H1 (cell line): ENCODE measurements at regions not wholly inside any gene's neighbourhood (a gene's known extent, or its start where the extent isn't known, plus 50 kb on each side); places are given as distances from the start of the nearest gene placed in this dataset.

ENCODE experiments used
- CTCF ChIA-PET: fragments of 300-600 bp; sonication (Branson Sonifier 250); formaldehyde crosslinking; loops from one replicate; lab custom pipeline; 2021; ENCODE audit not compliant: partially characterized antibody; lab: Charles Lee
- POLR2A ChIA-PET: fragments of 300-600 bp; sonication (Branson Sonifier 250); formaldehyde crosslinking; loops from one replicate; lab custom pipeline; 2021; ENCODE audit warnings: inconsistent platforms; ENCODE audit not compliant: partially characterized antibody; lab: Charles Lee
- DNase-seq, 2 experiments: peaks; one replicate each; pipeline versions ENCODE4 v3.0.0 to v3.0.0-alpha.2; 2010 to 2022; ENCODE audit warnings: low spot score in 2 of 2, low read depth in 1 of 2, mixed read lengths in 1 of 2
- FAIRE-seq: peaks from 2 replicates; lab custom pipeline; 2011; peaks lifted over from hg19 to GRCh38; lab: Jason Lieb, UNC
- H2AFZ ChIP-seq: 2 replicates; pipeline ENCODE4 v1.8.1; 2012; ENCODE audit warnings: low read length, inconsistent platforms
- H2AK5ac ChIP-seq: 2 replicates; pipeline ENCODE4 v1.6.1; 2013; ENCODE audit warnings: low read depth, low read length
- H2BK120ac ChIP-seq: replicated peaks from 2 replicates; pipeline ENCODE3; 2013; ENCODE audit warnings: low read depth, low read length, inconsistent platforms
- H2BK12ac ChIP-seq: 2 replicates; pipeline ENCODE4 v1.6.1; 2013; ENCODE audit warnings: low read depth, low read length
- H2BK15ac ChIP-seq: 2 replicates; pipeline ENCODE4 v1.6.1; 2013; ENCODE audit warnings: low read length
- H2BK20ac ChIP-seq: 2 replicates; pipeline ENCODE4 v1.6.1; 2013; ENCODE audit warnings: low read length
- H2BK5ac ChIP-seq: 2 replicates; pipeline ENCODE4 v1.6.1; 2013; ENCODE audit warnings: low read depth, low read length
- H3K14ac ChIP-seq: 2 replicates; pipeline ENCODE4 v1.6.1; 2013; ENCODE audit warnings: inconsistent platforms; ENCODE audit not compliant: insufficient read length
- H3K18ac ChIP-seq: 2 replicates; pipeline ENCODE4 v1.6.1; 2013; ENCODE audit warnings: low read length; ENCODE audit errors: extremely low read depth
- H3K23ac ChIP-seq: 2 replicates; pipeline ENCODE4 v1.6.1; 2013; ENCODE audit warnings: inconsistent platforms; ENCODE audit not compliant: insufficient read length
- H3K23me2 ChIP-seq: 2 replicates; pipeline ENCODE4 v1.6.1; 2013; ENCODE audit warnings: low read depth, low read length
- H3K27ac ChIP-seq: 2 replicates; pipeline ENCODE4 v1.6.1; 2011; ENCODE audit warnings: low read depth, low read length, inconsistent platforms
- H3K27me3 ChIP-seq, 4 experiments: replicated peaks in 1 of 4; 1 replicate in 1 of 4; 2 replicates in 3 of 4; pipeline versions ENCODE4 v1.6.1 to v1.8.1; 2011 to 2013; ENCODE audit warnings: low read length in 3 of 4, mild to moderate bottlenecking in 3 of 4, inconsistent platforms in 2 of 4, mixed read lengths in 2 of 4, moderate library complexity in 1 of 4; ENCODE audit not compliant: control insufficient read depth in 3 of 4, insufficient read depth in 3 of 4; ENCODE audit errors: extremely low read depth in 1 of 4
- H3K36me3 ChIP-seq, 4 experiments: 2 replicates each; pipeline versions ENCODE4 v1.6.1 to v1.8.1; 2011 to 2013; ENCODE audit warnings: mild to moderate bottlenecking in 4 of 4, low read length in 3 of 4, moderate library complexity in 2 of 4, control low read depth in 1 of 4, inconsistent platforms in 1 of 4; ENCODE audit not compliant: insufficient read depth in 4 of 4, control insufficient read depth in 2 of 4
- H3K4ac ChIP-seq: replicated peaks from 2 replicates; pipeline ENCODE3; 2013; ENCODE audit warnings: low read length, low read depth, mixed read lengths, inconsistent platforms; ENCODE audit not compliant: insufficient read length
- H3K4me1 ChIP-seq, 4 experiments: replicated peaks in 1 of 4; 1 replicate in 1 of 4; 2 replicates in 3 of 4; pipeline versions ENCODE4 v1.6.1 to v1.8.1; 2011 to 2013; ENCODE audit warnings: low read length in 3 of 4, inconsistent platforms in 2 of 4, mixed read lengths in 1 of 4; ENCODE audit not compliant: insufficient read depth in 4 of 4, control insufficient read depth in 3 of 4
- H3K4me2 ChIP-seq, 2 experiments: 2 replicates each; pipeline versions ENCODE4 v1.6.1 to v1.8.1; 2011 to 2013; ENCODE audit warnings: low read depth in 2 of 2, low read length in 2 of 2, control low read depth in 1 of 2, inconsistent platforms in 1 of 2, mild to moderate bottlenecking in 1 of 2; ENCODE audit not compliant: insufficient read depth in 1 of 2
- H3K4me3 ChIP-seq, 4 experiments: fragments of 200-600, 300-600 bp in 1 of 4; sonication (generic), shearing (Covaris generic), sonication (Bioruptor Twin) in 1 of 4; 2 replicates each; pipeline versions ENCODE4 v1.5.1 to v1.8.1; 2011 to 2016; ENCODE audit warnings: low read length in 4 of 4, low read depth in 3 of 4, control low read depth in 2 of 4, inconsistent platforms in 2 of 4, mild to moderate bottlenecking in 2 of 4, mixed read lengths in 1 of 4, moderate library complexity in 1 of 4; ENCODE audit not compliant: insufficient read depth in 2 of 4; ENCODE audit errors: extremely low read depth in 1 of 4
- H3K56ac ChIP-seq: replicated peaks from 2 replicates; pipeline ENCODE3; 2013; ENCODE audit warnings: low read depth, mild to moderate bottlenecking, mixed read lengths, low read length, inconsistent platforms; ENCODE audit not compliant: insufficient read length
- H3K79me1 ChIP-seq: 2 replicates; pipeline ENCODE4 v1.6.1; 2013; ENCODE audit warnings: low read depth, low read length, control low read depth
- H3K79me2 ChIP-seq, 2 experiments: 2 replicates each; pipeline versions ENCODE4 v1.6.1 to v1.8.1; 2012 to 2013; ENCODE audit warnings: low read length in 2 of 2, mild to moderate bottlenecking in 2 of 2, inconsistent platforms in 1 of 2; ENCODE audit not compliant: insufficient read depth in 2 of 2, control insufficient read depth in 1 of 2
- H3K9ac ChIP-seq, 4 experiments: replicated peaks in 1 of 4; 1 replicate in 1 of 4; 2 replicates in 3 of 4; pipeline versions ENCODE4 v1.6.1 to v1.8.1; 2011 to 2013; ENCODE audit warnings: low read depth in 3 of 4, low read length in 3 of 4, control low read depth in 2 of 4, mild to moderate bottlenecking in 2 of 4, moderate library complexity in 2 of 4, inconsistent platforms in 1 of 4; ENCODE audit errors: extremely low read depth in 1 of 4
- H3K9me3 ChIP-seq, 2 experiments: 2 replicates each; pipeline versions ENCODE4 v1.6.1 to v1.8.1; 2012 to 2013; ENCODE audit warnings: mild to moderate bottlenecking in 2 of 2, moderate library complexity in 2 of 2, control low read depth in 1 of 2, inconsistent platforms in 1 of 2, low read depth in 1 of 2, low read length in 1 of 2, mixed read lengths in 1 of 2; ENCODE audit not compliant: insufficient read depth in 2 of 2
- H4K20me1 ChIP-seq, 2 experiments: replicated peaks in 1 of 2; 2 replicates each; pipeline versions ENCODE3 to v1.8.1; 2011 to 2013; ENCODE audit warnings: inconsistent platforms in 2 of 2, low read length in 2 of 2, mild to moderate bottlenecking in 1 of 2; ENCODE audit not compliant: insufficient read depth in 2 of 2, control insufficient read depth in 1 of 2
- H4K5ac ChIP-seq: 2 replicates; pipeline ENCODE4 v1.6.1; 2013; ENCODE audit warnings: low read length, low read depth, mixed read lengths, inconsistent platforms; ENCODE audit not compliant: insufficient read length
- H4K8ac ChIP-seq: 2 replicates; pipeline ENCODE4 v1.8.0; 2013; ENCODE audit warnings: mild to moderate bottlenecking, moderate library complexity, low read length, inconsistent platforms; ENCODE audit not compliant: insufficient read depth; ENCODE audit errors: extremely low read depth
- H4K91ac ChIP-seq: replicated peaks from 2 replicates; pipeline ENCODE3; 2013; ENCODE audit warnings: low read length, mixed read lengths, inconsistent platforms; ENCODE audit not compliant: insufficient read length
- RAD21 ChIP-seq, 2 experiments: IDR thresholded peaks in 1 of 2; conservative IDR thresholded peaks in 1 of 2; 2 replicates each; pipeline ENCODE4 v1.6.1; 2011; ENCODE audit warnings: low read depth in 2 of 2, low read length in 2 of 2, improper control_type of control experiment in 1 of 2, inconsistent platforms in 1 of 2, mild to moderate bottlenecking in 1 of 2, moderate library complexity in 1 of 2
- TCF12 ChIP-seq: IDR thresholded peaks from 2 replicates; pipeline ENCODE4 v1.6.1; 2011; ENCODE audit warnings: low read depth, mild to moderate bottlenecking, low read length
- WGBS, 2 experiments: shearing (Covaris generic) in 1 of 2; methylation state at CpG; one replicate each; pipeline versions ENCODE4 v1.1.6 to v1.1.7; 2013 to 2015; ENCODE audit warnings: low lambda C conversion rate in 2 of 2, mixed read lengths in 2 of 2, inconsistent platforms in 1 of 2, low coverage in 1 of 2, missing lambda C conversion rate in 1 of 2; ENCODE audit not compliant: insufficient replicate concordance in 2 of 2, insufficient coverage in 1 of 2, insufficient read length in 1 of 2; ENCODE audit errors: extremely low coverage in 1 of 2, missing lambda C conversion rate in 1 of 2; 5-methylcytosine and 5-hydroxymethylcytosine counted together
- TF ChIP-seq, protein P1 (sequence below), 3 experiments: IDR thresholded peaks; 1 replicate in 2 of 3; 2 replicates in 1 of 3; pipeline versions ENCODE4 v1.5.1 to v1.6.1; 2011; ENCODE audit warnings: low read length in 3 of 3, mild to moderate bottlenecking in 3 of 3, inconsistent platforms in 2 of 3, low read depth in 1 of 3, moderate library complexity in 1 of 3; ENCODE audit not compliant: insufficient read depth in 1 of 3; ENCODE audit errors: control extremely low read depth in 1 of 3

DNA sequence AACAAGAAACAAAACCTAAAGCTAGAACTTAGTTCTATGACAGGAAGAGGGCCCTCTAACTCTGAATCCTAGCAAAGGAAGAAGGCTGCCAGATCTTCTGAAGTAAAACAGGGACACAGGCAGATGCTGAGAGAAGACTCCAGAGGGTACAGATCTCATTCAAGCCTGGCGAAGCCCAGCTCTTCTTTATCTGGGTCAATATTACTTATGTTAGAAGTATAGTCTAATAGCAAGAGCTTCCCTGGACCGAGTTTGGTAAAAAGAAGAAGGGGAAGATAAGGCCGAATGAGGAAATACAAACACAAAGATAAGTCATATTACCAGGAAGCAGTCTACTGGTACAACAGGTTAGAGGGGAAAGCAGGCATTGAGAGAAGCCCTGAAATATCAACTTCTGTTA lies 79.9 kb upstream of the CCDC91 start:
- Histone ChIP-seq H3K36me3 (no peaks in the 10 kb centered on the region), H3K4me3 (no peak overlapping the region), H2BK5ac (no peak overlapping the region), H4K20me1 (no peaks in the 10 kb centered on the region), H2BK15ac (no peak overlapping the region), H3K9ac (no peak overlapping the region), H4K8ac (no peak overlapping the region), H3K23ac (no peak overlapping the region), H3K79me2 (no peaks in the 10 kb centered on the region), H3K27me3 (no peaks in the 10 kb centered on the region), H3K9me3 (no peaks in the 10 kb centered on the region), H2BK120ac (no peak overlapping the region), H3K4me1 (no peaks in the 10 kb centered on the region), H2AFZ (peak overlapping the region; percentile 81), H4K91ac (no peak overlapping the region), H3K4me2 (no peak overlapping the region), H3K23me2 (no peaks in the 10 kb centered on the region), H3K18ac (no peak overlapping the region), H2BK20ac (no peak overlapping the region), H3K27ac (no peak overlapping the region), H3K56ac (no peak overlapping the region), H3K79me1 (no peaks in the 10 kb centered on the region), H2BK12ac (no peak overlapping the region), H4K5ac (no peak overlapping the region), H2AK5ac (no peak overlapping the region), H3K14ac (no peak overlapping the region), H3K4ac (no peak overlapping the region)
- TF ChIP-seq, protein P1, sequence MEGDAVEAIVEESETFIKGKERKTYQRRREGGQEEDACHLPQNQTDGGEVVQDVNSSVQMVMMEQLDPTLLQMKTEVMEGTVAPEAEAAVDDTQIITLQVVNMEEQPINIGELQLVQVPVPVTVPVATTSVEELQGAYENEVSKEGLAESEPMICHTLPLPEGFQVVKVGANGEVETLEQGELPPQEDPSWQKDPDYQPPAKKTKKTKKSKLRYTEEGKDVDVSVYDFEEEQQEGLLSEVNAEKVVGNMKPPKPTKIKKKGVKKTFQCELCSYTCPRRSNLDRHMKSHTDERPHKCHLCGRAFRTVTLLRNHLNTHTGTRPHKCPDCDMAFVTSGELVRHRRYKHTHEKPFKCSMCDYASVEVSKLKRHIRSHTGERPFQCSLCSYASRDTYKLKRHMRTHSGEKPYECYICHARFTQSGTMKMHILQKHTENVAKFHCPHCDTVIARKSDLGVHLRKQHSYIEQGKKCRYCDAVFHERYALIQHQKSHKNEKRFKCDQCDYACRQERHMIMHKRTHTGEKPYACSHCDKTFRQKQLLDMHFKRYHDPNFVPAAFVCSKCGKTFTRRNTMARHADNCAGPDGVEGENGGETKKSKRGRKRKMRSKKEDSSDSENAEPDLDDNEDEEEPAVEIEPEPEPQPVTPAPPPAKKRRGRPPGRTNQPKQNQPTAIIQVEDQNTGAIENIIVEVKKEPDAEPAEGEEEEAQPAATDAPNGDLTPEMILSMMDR (IDR thresholded peaks at IDR 0.05; ENCODE audit: control extremely low read depth in 1 of 3, insufficient read depth in 1 of 3, low read depth in 1 of 3, low read length in 3 of 3), result peak in 2 of 3 experiments; percentile 18 to 24; a peak in 2 of 4 replicates
- peak; percentile 46 to 59 for TF ChIP-seq RAD21 (IDR thresholded peaks at IDR 0.05 in 1 of 2, conservative IDR thresholded peaks at IDR 0.05 in 1 of 2; ENCODE audit: low read depth in 2 of 2, low read length in 2 of 2)
- TF ChIP-seq TCF12, result no peak
- 76% methylated on average over 3 of the region's 3 CpGs; no CpG with 5 or more reads in 1 of the 2 experiments for WGBS, 2 experiments
- CTCF ChIA-PET, result interaction anchor here (0.5 to 0.6 kb wide), 2 partner anchors 64 to 574 kb away, joined by 3 to 4 read pairs; no protein-coding TSS in a partner anchor
- FAIRE-seq (peak; percentile 72), DNase-seq (no peak)
- POLR2A ChIA-PET, result no interaction called here
